ENCODE measurements at regions not wholly inside any gene's neighbourhood (a gene's known extent, or its start where the extent isn't known, plus 50 kb on each side); places are given as distances from the start of the nearest gene placed in this dataset.

GRCh38 chr2:215729985-215730620 lies 283.2 kb downstream of the MREG start:
- TF ChIP-seq CTCF (IDR thresholded peaks at IDR 0.05; ENCODE audit: borderline replicate concordance, insufficient read depth, low read depth, low read length), result no peak
- H3K4me3 ChIP-seq (ENCODE audit: low read depth, low read length), result no peak overlapping the region

- 0 out of 2 replicates have a peak, but pooled peaks have one; percentile 1 for TF ChIP-seq CTCF (IDR thresholded peaks at IDR 0.05; ENCODE audit: borderline replicate concordance, insufficient read depth, low read depth, low read length)
- H3K4me3 ChIP-seq (ENCODE audit: low read depth, low read length), result no peak overlapping the region
Observed at GRCh38 chr2:215728504-215729065, 284.8 kb downstream of the MREG start.

GRCh38 chr2:215727507-215728503 lies 285.5 kb downstream of the MREG start:
- no peak overlapping the region for H3K4me3 ChIP-seq (ENCODE audit: low read depth, low read length)
- TF ChIP-seq CTCF (IDR thresholded peaks at IDR 0.05; ENCODE audit: borderline replicate concordance, insufficient read depth, low read depth, low read length), result no peak

GRCh38 chr2:215726070-215726469 lies 287.3 kb downstream of the MREG start:
- no peak for TF ChIP-seq CTCF (IDR thresholded peaks at IDR 0.05; ENCODE audit: borderline replicate concordance, insufficient read depth, low read depth, low read length)
- H3K4me3 ChIP-seq (ENCODE audit: low read depth, low read length), result no peak overlapping the region

GRCh38 chr2:215724146-215724545 lies 288.3 kb upstream of the FN1 start:
- no peak for TF ChIP-seq CTCF (IDR thresholded peaks at IDR 0.05; ENCODE audit: borderline replicate concordance, insufficient read depth, low read depth, low read length)

GRCh38 chr2:215723631-215724011 lies 287.8 kb upstream of the FN1 start:
- no peak for TF ChIP-seq CTCF (IDR thresholded peaks at IDR 0.05; ENCODE audit: borderline replicate concordance, insufficient read depth, low read depth, low read length)
- no peak overlapping the region for H3K4me3 ChIP-seq (ENCODE audit: low read depth, low read length)

More at GRCh38 chr2:215724146-215724545, 288.3 kb upstream of the FN1 start:
- H3K4me3 ChIP-seq (ENCODE audit: low read depth, low read length), result no peak overlapping the region
